H9 (cell line): ENCODE measurements at regions not wholly inside any gene's neighbourhood (a gene's known extent, or its start where the extent isn't known, plus 50 kb on each side); places are given as distances from the start of the nearest gene placed in this dataset.

ENCODE experiments used
- DNase-seq: peaks from one replicate; pipeline ENCODE4 v3.0.0-alpha.2; 2017
- H2AFZ ChIP-seq: one replicate; pipeline ENCODE4 v1.6.1; 2013; ENCODE audit warnings: mild to moderate bottlenecking, low read length, control low read depth, moderate library complexity
- H2AK5ac ChIP-seq: 2 replicates; pipeline ENCODE4 v1.6.1; 2013; ENCODE audit warnings: low read length, control low read depth, mixed read lengths; ENCODE audit not compliant: insufficient read length
- H2BK120ac ChIP-seq: one replicate; pipeline ENCODE4 v1.6.1; 2013; ENCODE audit warnings: low read depth, mild to moderate bottlenecking, low read length, control low read depth, inconsistent platforms; ENCODE audit not compliant: poor library complexity, severe bottlenecking
- H2BK12ac ChIP-seq: 2 replicates; pipeline ENCODE4 v1.6.1; 2013; ENCODE audit warnings: low read length, control low read depth, mixed read lengths, low read depth; ENCODE audit not compliant: insufficient read length
- H2BK15ac ChIP-seq: 2 replicates; pipeline ENCODE4 v1.6.1; 2013; ENCODE audit warnings: low read depth, low read length, control low read depth
- H2BK20ac ChIP-seq: one replicate; pipeline ENCODE4 v1.6.1; 2013; ENCODE audit warnings: low read depth, mild to moderate bottlenecking, low read length, control low read depth, inconsistent platforms; ENCODE audit not compliant: poor library complexity, severe bottlenecking
- H2BK5ac ChIP-seq: 2 replicates; pipeline ENCODE4 v1.6.1; 2013; ENCODE audit warnings: low read length, control low read depth, mixed read lengths; ENCODE audit not compliant: insufficient read length
- H3K14ac ChIP-seq: 2 replicates; pipeline ENCODE4 v1.6.1; 2013; ENCODE audit warnings: low read length, control low read depth; ENCODE audit not compliant: insufficient read depth
- H3K18ac ChIP-seq: 2 replicates; pipeline ENCODE4 v1.6.1; 2013; ENCODE audit warnings: low read depth, mild to moderate bottlenecking, mixed read lengths, low read length, control low read depth; ENCODE audit not compliant: insufficient read length
- H3K23ac ChIP-seq: 2 replicates; pipeline ENCODE4 v1.6.1; 2013; ENCODE audit warnings: low read length, control low read depth, mixed read lengths, low read depth; ENCODE audit not compliant: insufficient read length
- H3K23me2 ChIP-seq: 2 replicates; pipeline ENCODE4 v1.6.1; 2013; ENCODE audit warnings: low read depth, mild to moderate bottlenecking, mixed read lengths, low read length, control low read depth; ENCODE audit not compliant: insufficient read length, poor library complexity, severe bottlenecking
- H3K27ac ChIP-seq: 2 replicates; pipeline ENCODE4 v1.5.1; 2013; ENCODE audit warnings: low read length, control low read depth, mixed read lengths, low read depth; ENCODE audit not compliant: insufficient read length
- H3K27me3 ChIP-seq: 2 replicates; pipeline ENCODE4 v1.6.1; 2013; ENCODE audit warnings: low read length, control low read depth, inconsistent platforms; ENCODE audit not compliant: insufficient read depth
- H3K4ac ChIP-seq: 2 replicates; pipeline ENCODE4 v1.6.1; 2013; ENCODE audit warnings: low read depth, mild to moderate bottlenecking, control low read depth, inconsistent platforms, low read length, moderate library complexity
- H3K4me1 ChIP-seq: 2 replicates; pipeline ENCODE4 v1.6.1; 2013; ENCODE audit warnings: low read length, control low read depth, inconsistent platforms; ENCODE audit not compliant: insufficient read depth
- H3K4me2 ChIP-seq: 2 replicates; pipeline ENCODE4 v1.6.1; 2013; ENCODE audit warnings: low read length, control low read depth, mixed read lengths; ENCODE audit not compliant: insufficient read length, insufficient read depth
- H3K56ac ChIP-seq: 2 replicates; pipeline ENCODE4 v1.6.1; 2013; ENCODE audit warnings: low read depth, mild to moderate bottlenecking, mixed read lengths, low read length, control low read depth; ENCODE audit not compliant: insufficient read length
- H3K79me1 ChIP-seq: 2 replicates; pipeline ENCODE4 v1.6.1; 2013; ENCODE audit warnings: low read depth, mild to moderate bottlenecking, moderate library complexity, low read length, control low read depth, inconsistent platforms; ENCODE audit not compliant: insufficient read depth, poor library complexity, severe bottlenecking
- H3K79me2 ChIP-seq: 2 replicates; pipeline ENCODE4 v1.6.1; 2013; ENCODE audit warnings: low read length, control low read depth, inconsistent platforms; ENCODE audit not compliant: insufficient read depth
- H3K9ac ChIP-seq: 2 replicates; pipeline ENCODE4 v1.6.1; 2013; ENCODE audit warnings: low read length, control low read depth, mixed read lengths; ENCODE audit not compliant: insufficient read length; ENCODE audit errors: extremely low read depth
- H3K9me3 ChIP-seq: one replicate; pipeline ENCODE4 v1.6.1; 2013; ENCODE audit warnings: low read depth, low read length, inconsistent platforms; ENCODE audit not compliant: control insufficient read depth
- H3T11ph ChIP-seq: one replicate; pipeline ENCODE4 v1.6.1; 2013; ENCODE audit warnings: mild to moderate bottlenecking, low read length, control low read depth, inconsistent platforms
- H4K20me1 ChIP-seq: one replicate; pipeline ENCODE4 v1.6.1; 2013; ENCODE audit not compliant: control insufficient read depth, insufficient read length, insufficient read depth
- H4K5ac ChIP-seq: 2 replicates; pipeline ENCODE4 v1.6.1; 2013; ENCODE audit warnings: low read depth, mild to moderate bottlenecking, mixed read lengths, low read length, control low read depth; ENCODE audit not compliant: insufficient read length
- H4K8ac ChIP-seq: replicated peaks from 2 replicates; pipeline ENCODE4 v1.6.1; 2013; ENCODE audit warnings: low read length, control low read depth, mixed read lengths, low read depth; ENCODE audit not compliant: insufficient read length
- H4K91ac ChIP-seq: 2 replicates; pipeline ENCODE4 v1.6.1; 2013; ENCODE audit warnings: low read depth, mild to moderate bottlenecking, moderate library complexity, mixed read lengths, low read length, control low read depth; ENCODE audit not compliant: insufficient read length
- H3K27ac Mint-ChIP-seq, 3 experiments: 2 replicates in 2 of 3; 3 replicates in 1 of 3; pipeline ENCODE4 v1.8.0; 2020 to 2021; ENCODE audit warnings: mixed read lengths in 3 of 3, mild to moderate bottlenecking in 1 of 3, moderate library complexity in 1 of 3
- H3K27me3 Mint-ChIP-seq: 2 replicates; pipeline ENCODE4 v1.8.0; 2021; ENCODE audit warnings: low read depth, mild to moderate bottlenecking, moderate library complexity, mixed read lengths
- H3K36me3 Mint-ChIP-seq, 3 experiments: 2 replicates in 2 of 3; 3 replicates in 1 of 3; pipeline ENCODE4 v1.8.0; 2020 to 2021; ENCODE audit warnings: low read depth in 3 of 3, mixed read lengths in 3 of 3; ENCODE audit not compliant: insufficient read depth in 1 of 3
- H3K4me1 Mint-ChIP-seq, 2 experiments: 2 replicates each; pipeline ENCODE4 v1.8.0; 2020; ENCODE audit warnings: mixed read lengths in 2 of 2
- H3K4me3 Mint-ChIP-seq, 2 experiments: 2 replicates in 1 of 2; 3 replicates in 1 of 2; pipeline ENCODE4 v1.8.0; 2020 to 2021; ENCODE audit warnings: mild to moderate bottlenecking in 2 of 2, mixed read lengths in 2 of 2, moderate library complexity in 1 of 2
- H3K9me3 Mint-ChIP-seq, 2 experiments: 2 replicates in 1 of 2; 3 replicates in 1 of 2; pipeline ENCODE4 v1.8.0; 2020; ENCODE audit warnings: mild to moderate bottlenecking in 2 of 2, mixed read lengths in 2 of 2, moderate library complexity in 1 of 2
- CTCF ChIP-seq: fragments of 200-600 bp; sonication (generic); conservative IDR thresholded peaks from 3 replicates; pipeline ENCODE4 v1.8.0; 2021; ENCODE audit warnings: antibody characterized with exemption, mild to moderate bottlenecking
- WGBS: extraction: QIAGEN DNeasy Blood & Tissue Kit; methylation state at CpG from one replicate; pipeline ENCODE4 v1.1.7; 2013; ENCODE audit warnings: missing lambda C conversion rate, low lambda C conversion rate, mixed read lengths; ENCODE audit not compliant: insufficient read length; ENCODE audit errors: extremely low coverage; 5-methylcytosine and 5-hydroxymethylcytosine counted together

- Histone ChIP-seq H3K9ac (no peak overlapping the region), H2BK12ac (no peak overlapping the region), H4K5ac (no peak overlapping the region), H3T11ph (no peak overlapping the region), H3K56ac (no peak overlapping the region), H3K4me2 (no peak overlapping the region), H2BK120ac (no peak overlapping the region), H3K27me3 (no peaks in the 10 kb centered on the region), H3K27ac (no peak overlapping the region), H3K4me1 (no peaks in the 10 kb centered on the region), H3K79me2 (no peaks in the 10 kb centered on the region), H4K8ac (no peak overlapping the region), H2BK15ac (no peak overlapping the region), H3K14ac (no peak overlapping the region), H4K91ac (no peak overlapping the region), H3K23ac (no peak overlapping the region), H2AFZ (no peak overlapping the region), H3K9me3 (no peaks in the 10 kb centered on the region), H2AK5ac (no peak overlapping the region), H3K18ac (no peak overlapping the region), H4K20me1 (no peaks in the 10 kb centered on the region), H3K4ac (no peak overlapping the region), H2BK5ac (no peak overlapping the region), H2BK20ac (no peak overlapping the region), H3K23me2 (no peaks in the 10 kb centered on the region), H3K79me1 (no peaks in the 10 kb centered on the region)
- no peak for DNase-seq
- H3K27ac Mint-ChIP-seq, result no peak overlapping the region
- no peaks in the 10 kb centered on the region for H3K36me3 Mint-ChIP-seq
- peaks cover 3% of the 10 kb centered on the region in 2 experiments; a peak in 2 of 4 replicates for H3K4me1 Mint-ChIP-seq
- no peak for TF ChIP-seq CTCF
- H3K9me3 Mint-ChIP-seq, result no peaks in the 10 kb centered on the region; a peak in 1 of 5 replicates
- WGBS, result no CpG with 5 or more reads among the region's 1 CpG
- H3K4me3 Mint-ChIP-seq, result no peak overlapping the region
- no peaks in the 10 kb centered on the region for H3K27me3 Mint-ChIP-seq
Observed at GRCh38 chr7:52465216-52465615, 570.2 kb upstream of the POM121L12 start.
